ENCODE measurements at regions not wholly inside any gene's neighbourhood (a gene's known extent, or its start where the extent isn't known, plus 50 kb on each side); places are given as distances from the start of the nearest gene placed in this dataset.
"Not testable (repeated sequence)": the region's sequence is repeated elsewhere in the genome, so short reads cannot be mapped to it uniquely, and the experiment has no call there.

DNA sequence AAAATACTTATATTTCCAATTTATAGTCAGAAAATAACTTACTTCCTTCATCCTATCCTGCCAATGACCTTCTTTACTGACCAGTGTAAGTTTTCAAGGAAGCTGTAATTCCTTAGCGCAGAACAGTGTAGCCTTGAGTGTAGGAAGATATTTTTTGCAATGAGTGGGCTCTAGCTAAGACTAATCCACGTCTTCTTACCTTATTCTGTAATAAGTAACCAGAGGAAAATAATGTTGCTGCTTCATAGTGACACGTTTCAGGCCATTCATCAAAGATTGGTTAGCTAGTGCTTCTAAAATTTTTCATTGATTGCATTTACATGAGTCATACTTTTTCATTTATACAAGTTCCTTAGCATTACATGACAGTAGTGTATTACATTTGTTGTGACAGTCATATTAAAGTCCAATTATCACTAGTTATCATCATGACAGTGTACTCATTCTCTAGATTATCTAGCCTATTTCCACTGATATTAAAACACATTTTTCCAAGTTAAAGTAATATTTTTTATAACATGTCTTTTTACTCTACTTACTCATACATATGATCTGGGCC lies 403.8 kb upstream of the EPHA3 start:
- no peak for DNase-seq

DNA sequence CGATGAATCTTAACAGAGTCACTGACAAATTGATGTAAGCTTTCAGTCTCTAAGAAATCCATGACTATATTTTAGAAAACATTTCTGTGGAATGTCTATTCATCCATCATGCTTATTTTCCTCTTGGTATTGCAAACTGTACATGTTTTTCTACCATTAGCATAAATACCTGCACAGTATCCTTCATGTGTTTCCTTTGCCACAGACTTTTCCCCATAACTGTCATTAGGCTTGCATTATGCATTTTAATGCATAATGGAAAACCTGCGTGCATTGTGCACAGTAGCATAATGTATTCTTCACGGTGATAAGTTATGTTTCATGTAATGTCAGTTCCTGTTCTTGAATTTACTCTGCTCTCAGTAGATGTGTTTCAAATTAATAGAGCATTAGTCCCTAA lies 403.1 kb upstream of the EPHA3 start:
- DNase-seq = no peak

- no peak for DNase-seq
These were observed 399.6 kb upstream of the EPHA3 start for GRCh38 chr3:88707837-88708236.

- DNase-seq = no peak
These were observed 394.9 kb upstream of the EPHA3 start for GRCh38 chr3:88712552-88712951.

DNA sequence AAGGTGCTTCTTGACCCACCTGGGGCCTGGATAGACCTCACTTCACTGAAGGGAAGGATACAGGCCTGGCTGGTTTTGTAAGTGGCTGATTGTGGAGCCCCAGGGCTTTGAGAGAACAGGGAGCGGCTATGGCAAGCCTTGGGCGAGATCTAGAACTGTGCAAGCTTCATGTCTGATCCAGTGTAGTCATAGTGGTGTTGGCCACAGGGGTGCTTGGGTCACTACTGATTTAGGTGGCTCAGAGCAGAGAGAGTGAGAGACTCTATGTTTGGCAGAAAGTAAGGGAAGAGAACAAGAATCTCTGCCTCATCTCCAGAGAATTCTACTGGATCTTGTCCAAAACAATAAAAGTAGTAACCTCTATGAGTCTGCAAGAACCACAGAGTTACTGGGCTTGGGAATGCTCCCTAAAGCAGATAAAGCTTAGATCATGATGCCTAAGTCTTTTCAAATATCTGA lies 394.2 kb upstream of the EPHA3 start:
- no peak for DNase-seq

- DNase-seq = no peak
These were observed 381.8 kb upstream of the EPHA3 start for GRCh38 chr3:88725440-88726165.

DNA sequence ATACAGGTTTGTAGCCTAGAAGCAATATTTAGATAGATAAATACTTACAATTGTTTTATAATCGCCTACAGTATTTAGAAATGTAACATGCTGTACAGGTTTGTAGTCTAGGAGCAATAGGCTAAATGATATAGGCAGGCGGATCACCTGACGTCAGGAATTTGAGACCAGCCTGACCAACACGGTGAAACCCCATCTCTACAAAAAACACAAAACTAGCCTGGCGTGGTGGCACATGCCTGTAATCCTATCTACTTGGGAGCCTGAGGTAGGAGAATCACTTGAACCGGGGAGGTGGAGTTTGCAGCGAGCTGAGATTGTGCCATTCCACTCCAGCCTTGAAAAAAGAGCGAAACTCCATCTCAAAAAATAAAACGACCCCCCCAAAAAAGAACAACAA lies 375.2 kb upstream of the EPHA3 start:
- no peak for DNase-seq

GRCh38 chr3:88742106-88742505 lies 365.3 kb upstream of the EPHA3 start:
- no peak for DNase-seq

DNA sequence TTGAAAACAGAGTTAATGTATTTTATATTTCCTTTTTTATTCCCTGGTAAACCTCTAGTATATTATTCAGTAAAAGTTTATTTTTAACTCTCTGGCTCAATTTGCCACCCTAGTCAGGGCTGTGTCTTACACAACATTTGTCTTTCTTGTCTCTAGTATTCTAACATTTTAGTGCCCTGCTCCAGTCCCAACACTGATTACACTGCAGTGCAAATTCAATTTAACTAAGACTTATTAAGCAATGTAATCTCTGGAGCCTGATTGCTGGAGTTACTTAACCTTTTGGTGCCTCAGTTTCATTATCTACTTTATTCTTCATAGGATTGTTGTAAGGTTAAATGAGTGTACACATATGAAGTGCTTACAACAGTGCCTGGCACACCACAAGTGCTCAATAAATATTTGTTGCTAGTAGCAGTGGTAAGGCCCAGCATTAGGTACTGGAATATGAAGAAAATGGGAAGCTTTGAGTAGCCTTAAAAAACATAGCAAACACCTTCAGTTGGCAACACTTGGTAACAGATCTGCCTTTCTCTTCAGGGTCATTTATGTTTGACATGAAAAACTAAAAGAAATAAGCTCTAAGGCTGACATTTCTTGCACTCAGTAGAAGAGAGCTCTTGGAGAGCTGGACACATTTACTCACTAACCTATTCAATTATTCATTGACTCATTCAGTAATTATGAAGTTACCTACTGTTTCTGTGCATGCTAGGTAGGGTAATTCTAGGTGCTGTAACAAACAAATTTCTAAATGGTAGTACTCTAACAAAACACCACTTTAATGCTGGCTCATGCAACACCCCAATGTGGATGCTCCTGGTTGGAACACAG lies 364.5 kb upstream of the EPHA3 start:
- DNase-seq = no peak

DNA sequence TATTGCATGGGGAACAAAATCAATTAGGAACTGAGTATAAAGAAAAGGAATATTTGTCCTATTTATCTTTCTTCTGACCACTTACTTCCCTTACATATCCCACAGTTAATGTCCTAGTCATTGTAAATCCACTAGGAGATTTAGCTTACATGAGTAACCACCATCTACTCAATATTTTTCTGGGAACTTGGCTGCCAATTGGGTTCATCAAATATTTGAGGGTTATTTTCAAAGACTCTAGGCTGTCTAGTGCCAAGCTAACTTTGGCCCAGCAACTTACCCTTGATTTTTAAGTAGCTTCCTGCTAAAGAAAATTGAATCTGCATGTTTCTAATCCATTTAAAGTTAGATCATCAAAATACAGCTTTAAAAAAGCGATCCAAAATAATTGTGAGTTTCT lies 362.5 kb upstream of the EPHA3 start:
- DNase-seq = no peak

- DNase-seq = not testable (repeated sequence)
These were observed 360.3 kb upstream of the EPHA3 start for GRCh38 chr3:88747145-88747544.

- DNase-seq = no peak
These were observed 348.7 kb upstream of the EPHA3 start for GRCh38 chr3:88758676-88759075.

- no peak for DNase-seq
These were observed 339.7 kb upstream of the EPHA3 start for GRCh38 chr3:88767746-88768145.

- no peak for DNase-seq
These were observed 333.7 kb upstream of the EPHA3 start for GRCh38 chr3:88773766-88774165.

DNA sequence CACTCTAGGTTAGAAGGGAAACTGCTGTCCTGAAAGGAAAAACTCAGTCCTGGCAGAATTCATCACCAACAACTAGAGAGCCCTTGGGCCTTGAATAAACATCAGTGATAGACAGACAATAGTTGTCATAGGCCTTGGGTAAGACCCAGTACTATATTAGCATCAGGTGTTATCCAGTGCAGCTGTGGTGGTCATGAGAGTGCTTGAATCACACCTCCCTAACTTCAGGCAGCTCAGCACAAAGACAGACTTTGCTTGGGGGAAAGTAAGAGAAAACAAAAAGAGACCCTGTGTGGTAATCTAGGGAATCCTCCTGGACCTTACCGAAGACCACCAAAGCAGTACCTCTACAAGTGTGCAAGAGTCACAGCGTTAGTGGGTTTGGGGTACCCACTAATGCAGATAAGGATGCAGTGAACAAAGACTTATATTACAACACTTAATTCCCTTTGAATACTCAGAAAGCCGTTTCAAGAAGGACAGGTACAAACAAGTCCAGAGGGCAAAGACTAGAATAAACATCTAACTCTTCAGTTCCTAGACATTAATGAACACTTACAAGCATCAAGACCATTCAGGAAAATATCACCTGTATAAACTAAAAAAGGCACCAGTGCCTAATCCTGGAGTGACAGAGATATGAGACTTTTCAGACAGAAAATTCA lies 332.3 kb upstream of the EPHA3 start:
- no peak for DNase-seq

- DNase-seq = no peak
These were observed 327.9 kb upstream of the EPHA3 start for GRCh38 chr3:88779482-88779881.

DNA sequence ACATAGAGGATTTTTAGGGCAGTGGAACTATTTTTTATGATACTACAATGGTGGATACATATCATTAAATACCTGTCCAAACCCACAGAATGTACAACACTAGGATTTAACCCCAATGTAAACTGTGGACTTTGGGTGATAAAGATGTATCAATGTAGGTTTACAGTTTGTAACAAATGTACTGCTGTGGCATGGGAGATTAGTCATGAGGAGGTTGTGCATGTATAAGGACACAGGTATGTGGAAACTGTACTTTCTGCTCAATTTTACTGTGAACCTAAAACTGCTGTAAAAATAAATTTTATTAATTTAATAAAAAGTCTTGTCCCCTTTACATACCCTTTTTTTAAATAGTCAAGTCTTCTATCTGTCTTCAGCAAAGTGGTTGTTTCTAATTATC lies 322.5 kb upstream of the EPHA3 start:
- DNase-seq = no peak

GRCh38 chr3:88785841-88786240 lies 321.6 kb upstream of the EPHA3 start:
- DNase-seq = no peak

DNA sequence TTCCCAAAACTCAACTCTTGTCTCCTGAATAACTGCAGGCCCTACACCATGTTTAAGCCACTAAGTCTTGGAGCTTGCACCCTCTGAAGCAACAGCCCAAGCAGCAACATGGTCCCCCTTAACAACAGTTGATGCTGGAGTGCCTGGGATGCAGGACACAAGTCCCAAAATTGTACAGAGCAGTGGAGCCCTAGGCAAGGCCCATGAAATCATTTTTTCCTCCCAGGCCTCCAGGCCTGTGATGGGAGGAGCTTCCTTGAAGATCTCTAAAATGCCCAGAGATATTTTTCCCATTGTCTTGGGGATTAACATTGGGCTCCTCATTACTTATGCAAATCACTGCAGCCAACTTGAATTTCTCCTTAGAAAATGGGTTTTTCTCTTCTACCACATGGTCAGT lies 311.9 kb upstream of the EPHA3 start:
- no peak for DNase-seq

- DNase-seq = no peak
These were observed 299.8 kb upstream of the EPHA3 start for GRCh38 chr3:88807491-88808105.

DNA sequence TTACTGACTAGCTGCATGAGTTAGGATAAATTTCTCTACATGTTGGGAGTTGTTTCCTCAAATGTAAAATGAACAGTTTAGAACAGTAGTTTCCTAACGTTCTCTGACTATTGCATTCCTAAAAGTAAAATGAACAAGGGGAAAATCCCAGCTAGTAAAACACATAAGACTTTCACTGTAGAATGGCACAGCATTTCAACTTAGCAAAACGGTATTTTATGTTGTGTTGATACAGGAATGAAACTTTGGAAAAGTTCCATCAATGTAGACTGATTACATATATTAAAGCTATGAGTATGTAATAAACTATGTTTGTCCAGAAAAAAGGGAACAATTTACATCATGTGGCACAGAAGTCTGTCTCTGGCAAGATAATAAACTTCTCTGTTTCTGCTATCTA lies 297.4 kb upstream of the EPHA3 start:
- DNase-seq = no peak

GRCh38 chr3:88810455-88810854 lies 297.0 kb upstream of the EPHA3 start:
- no peak for DNase-seq

DNA sequence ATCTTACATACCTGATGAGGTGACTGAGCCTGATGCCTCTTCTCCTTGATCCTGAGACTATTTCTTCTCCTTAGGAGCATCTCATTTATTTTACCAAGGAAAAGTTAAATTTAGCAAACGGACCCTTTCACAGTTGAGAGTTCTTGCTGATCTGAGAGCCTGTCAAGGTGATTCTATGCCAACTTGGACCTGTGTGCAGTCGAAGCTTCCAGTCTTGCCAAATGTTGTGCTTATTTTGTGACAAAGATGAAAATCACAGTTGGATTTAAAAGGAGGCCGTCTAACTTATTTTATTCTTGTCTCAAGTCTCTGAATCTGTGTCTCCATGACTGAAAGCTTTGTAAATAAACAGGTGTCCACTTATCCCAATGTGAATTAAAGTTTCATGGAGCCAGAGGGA lies 296.3 kb upstream of the EPHA3 start:
- DNase-seq = no peak

Data from CD4-positive, alpha-beta T cell treated with Interleukin-15 for 1 hour (primary cell).